ENCODE measurements at regions not wholly inside any gene's neighbourhood (a gene's known extent, or its start where the extent isn't known, plus 50 kb on each side); places are given as distances from the start of the nearest gene placed in this dataset.

DNA sequence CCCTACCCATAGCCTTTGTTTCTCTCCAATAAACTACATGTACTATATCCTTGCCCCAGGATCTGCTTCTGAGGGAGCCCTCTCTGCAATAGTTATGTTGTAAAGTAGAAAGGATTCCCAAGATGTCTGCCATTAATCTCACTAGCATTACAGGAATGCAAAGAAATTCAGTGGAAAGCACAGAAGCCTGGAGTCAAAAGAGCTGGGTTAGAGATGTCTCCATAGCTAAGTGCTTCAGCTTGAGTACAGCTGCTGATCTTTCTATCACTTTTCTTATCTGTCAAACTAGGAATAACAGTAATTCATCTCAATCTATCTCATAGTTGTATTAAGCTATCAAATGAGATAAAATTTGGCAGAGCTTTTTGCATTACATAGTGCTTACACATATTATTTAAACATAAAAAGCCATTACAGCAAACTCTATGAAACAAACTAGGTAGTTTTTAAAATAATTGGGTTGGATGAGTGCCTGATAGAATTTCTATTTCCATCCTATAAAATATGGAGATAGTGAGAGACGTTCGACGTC is 799.5 kb upstream of the SEMA6D start:
- TF ChIP-seq EZH2 (IDR thresholded peaks at IDR 0.05; ENCODE audit: borderline replicate concordance, insufficient read depth, low read depth, low read length, poor library complexity, severe bottlenecking) (no peak), CTCF (IDR thresholded peaks at IDR 0.05) (no peak)

Measured in B cell (primary cell).